Stimulated activated naive B cell treated with anti-CD40 and anti-IgM and Interleukin-4, amounts not matched to agents 10 μg/mL and 1 μg/mL and 100 μg/mL, for 72 hours (primary cell): ENCODE measurements at regions not wholly inside any gene's neighbourhood (a gene's known extent, or its start where the extent isn't known, plus 50 kb on each side); places are given as distances from the start of the nearest gene placed in this dataset.
A peak's percentile ranks its signal among the peaks of the same experiment; 100 is the strongest.

Experiments
- ATAC-seq, 2 donors: fragments of 150-1000 bp; cut with Tn5 transposase; replicated peaks; 2 replicates each; pipeline ENCODE4 v1.10.0; 2021; ENCODE audit warnings: moderate library complexity in 1 of 2
- DNase-seq: peaks from one replicate; pipeline ENCODE4 v3.0.0; 2021
- H3K27ac Mint-ChIP-seq: one replicate; pipeline ENCODE4 v1.8.0; 2022; ENCODE audit warnings: mild to moderate bottlenecking, mixed read lengths
- H3K27me3 Mint-ChIP-seq, 2 donors: one replicate each; pipeline ENCODE4 v1.8.0; 2022; ENCODE audit warnings: mixed read lengths in 2 of 2
- H3K36me3 Mint-ChIP-seq, 2 donors: one replicate each; pipeline ENCODE4 v1.8.0; 2022; ENCODE audit warnings: mixed read lengths in 2 of 2, mild to moderate bottlenecking in 1 of 2
- H3K4me1 Mint-ChIP-seq, 2 donors: one replicate each; pipeline ENCODE4 v1.8.0; 2022; ENCODE audit warnings: mixed read lengths in 2 of 2, mild to moderate bottlenecking in 1 of 2
- H3K4me3 Mint-ChIP-seq, 2 donors: one replicate each; pipeline ENCODE4 v1.8.0; 2022; ENCODE audit warnings: mild to moderate bottlenecking in 2 of 2, mixed read lengths in 2 of 2, moderate library complexity in 1 of 2
- H3K9me3 Mint-ChIP-seq, 2 donors: one replicate each; pipeline ENCODE4 v1.8.0; 2022; ENCODE audit warnings: mixed read lengths in 2 of 2, mild to moderate bottlenecking in 1 of 2

DNA sequence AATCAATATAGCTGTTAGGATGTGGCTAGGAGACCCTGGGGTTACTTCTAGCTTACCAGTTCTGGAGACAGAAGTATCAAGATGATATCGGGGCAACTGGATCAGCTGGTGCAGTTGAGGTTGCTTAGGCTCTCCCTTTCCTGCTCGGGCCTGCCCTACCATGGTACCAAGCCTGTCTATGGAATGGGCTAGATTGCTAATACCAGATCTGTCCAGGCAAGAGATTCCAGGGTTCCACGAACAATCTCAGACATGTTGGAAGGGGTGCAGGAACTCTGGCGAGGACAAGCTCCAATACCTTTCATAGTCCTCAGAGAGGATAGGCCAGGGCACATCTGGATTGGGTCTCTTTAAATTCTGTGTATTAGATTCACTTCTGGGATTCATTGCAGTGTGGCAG is 53.8 kb downstream of the ADM start:
- no peak for DNase-seq
- peaks cover 0 to 6% of the 10 kb centered on the region in 2 donors for H3K4me1 Mint-ChIP-seq
- no peak for ATAC-seq
- H3K36me3 Mint-ChIP-seq, result peaks cover 0 to 4% of the 10 kb centered on the region in 2 donors
- no peak overlapping the region for H3K4me3 Mint-ChIP-seq
- H3K27me3 Mint-ChIP-seq, result peaks cover 18 to 19% of the 10 kb centered on the region in 2 donors
- peaks cover 2 to 3% of the 10 kb centered on the region in 2 donors for H3K9me3 Mint-ChIP-seq
- no peak overlapping the region for H3K27ac Mint-ChIP-seq

DNA sequence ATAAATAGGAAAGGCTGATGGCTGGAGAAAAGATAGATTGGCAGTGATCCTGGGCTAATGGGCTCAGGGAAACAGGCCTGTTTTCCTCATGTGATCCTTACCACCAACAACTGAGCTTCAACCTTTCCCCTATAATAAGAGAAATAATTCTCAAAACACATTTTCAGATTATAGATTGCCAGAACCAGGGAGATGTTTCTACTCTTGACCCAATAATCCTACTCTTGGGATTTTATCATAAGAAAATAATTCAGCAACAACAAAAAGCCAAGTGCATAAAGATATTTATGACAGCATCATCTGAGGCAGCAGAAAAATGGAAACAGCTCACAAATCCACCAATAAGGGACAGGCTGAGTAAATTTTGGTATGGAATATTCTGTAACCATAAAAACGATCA is 54.3 kb downstream of the ADM start:
- H3K4me1 Mint-ChIP-seq, result peaks cover 0 to 6% of the 10 kb centered on the region in 2 donors
- H3K36me3 Mint-ChIP-seq, result peaks cover 0 to 4% of the 10 kb centered on the region in 2 donors
- no peak overlapping the region for H3K27ac Mint-ChIP-seq
- H3K27me3 Mint-ChIP-seq, result peaks cover 17 to 18% of the 10 kb centered on the region in 2 donors
- no peak for ATAC-seq
- peaks cover 2 to 3% of the 10 kb centered on the region in 2 donors for H3K9me3 Mint-ChIP-seq
- H3K4me3 Mint-ChIP-seq, result no peak overlapping the region
- no peak for DNase-seq

DNA sequence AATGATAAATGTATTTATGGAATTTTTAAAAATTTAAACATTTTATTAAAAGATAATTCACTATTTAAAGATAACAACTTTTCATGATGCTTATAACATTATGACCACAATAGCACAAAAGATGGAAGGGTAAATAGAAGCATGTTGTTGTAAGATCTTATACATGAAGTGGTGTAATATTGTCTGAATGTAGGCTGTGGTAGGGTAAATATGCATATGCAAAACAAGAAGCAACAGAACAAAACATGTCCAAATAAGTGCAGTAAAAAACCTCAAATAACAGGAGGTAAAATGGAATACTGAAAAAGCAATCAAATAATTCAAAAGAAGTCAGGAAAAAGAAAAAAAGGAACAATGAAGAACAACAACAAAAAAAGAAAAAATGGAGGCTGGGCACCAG is 56.0 kb downstream of the ADM start:
- ATAC-seq (no peak), DNase-seq (no peak)
- Mint-ChIP-seq H3K4me1 (peaks cover 0 to 6% of the 10 kb centered on the region in 2 donors), H3K4me3 (no peak overlapping the region), H3K27ac (no peak overlapping the region), H3K9me3 (peaks cover 2 to 3% of the 10 kb centered on the region in 2 donors), H3K27me3 (peaks cover 11 to 18% of the 10 kb centered on the region in 2 donors), H3K36me3 (peaks cover 0 to 4% of the 10 kb centered on the region in 2 donors)

DNA sequence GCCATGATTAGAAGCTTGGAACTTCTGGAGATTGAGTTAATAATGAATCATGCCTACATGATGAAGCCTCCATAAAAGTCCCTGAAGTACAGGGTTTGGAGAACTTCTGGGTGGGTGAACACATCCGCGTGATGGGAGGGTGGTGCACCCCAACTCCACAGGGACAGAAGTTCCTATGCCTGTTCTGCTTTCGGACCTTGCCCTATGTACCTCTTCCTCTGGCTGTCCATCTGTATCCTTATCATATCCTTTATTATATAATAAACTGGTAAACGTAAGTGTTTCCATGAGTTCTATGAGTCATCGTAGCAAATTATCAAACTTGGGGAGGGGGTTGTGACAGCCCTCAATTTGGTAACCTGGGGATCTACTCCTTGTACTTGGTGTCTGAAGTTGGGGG is 60.2 kb downstream of the ADM start:
- Mint-ChIP-seq H3K36me3 (peaks cover 0 to 9% of the 10 kb centered on the region in 2 donors), H3K4me1 (peaks cover 5 to 16% of the 10 kb centered on the region in 2 donors), H3K27ac (no peak overlapping the region), H3K27me3 (peaks cover 3 to 11% of the 10 kb centered on the region in 2 donors), H3K4me3 (no peak overlapping the region), H3K9me3 (peaks cover 7 to 9% of the 10 kb centered on the region in 2 donors)
- DNase-seq (no peak), ATAC-seq (no peak)

DNA sequence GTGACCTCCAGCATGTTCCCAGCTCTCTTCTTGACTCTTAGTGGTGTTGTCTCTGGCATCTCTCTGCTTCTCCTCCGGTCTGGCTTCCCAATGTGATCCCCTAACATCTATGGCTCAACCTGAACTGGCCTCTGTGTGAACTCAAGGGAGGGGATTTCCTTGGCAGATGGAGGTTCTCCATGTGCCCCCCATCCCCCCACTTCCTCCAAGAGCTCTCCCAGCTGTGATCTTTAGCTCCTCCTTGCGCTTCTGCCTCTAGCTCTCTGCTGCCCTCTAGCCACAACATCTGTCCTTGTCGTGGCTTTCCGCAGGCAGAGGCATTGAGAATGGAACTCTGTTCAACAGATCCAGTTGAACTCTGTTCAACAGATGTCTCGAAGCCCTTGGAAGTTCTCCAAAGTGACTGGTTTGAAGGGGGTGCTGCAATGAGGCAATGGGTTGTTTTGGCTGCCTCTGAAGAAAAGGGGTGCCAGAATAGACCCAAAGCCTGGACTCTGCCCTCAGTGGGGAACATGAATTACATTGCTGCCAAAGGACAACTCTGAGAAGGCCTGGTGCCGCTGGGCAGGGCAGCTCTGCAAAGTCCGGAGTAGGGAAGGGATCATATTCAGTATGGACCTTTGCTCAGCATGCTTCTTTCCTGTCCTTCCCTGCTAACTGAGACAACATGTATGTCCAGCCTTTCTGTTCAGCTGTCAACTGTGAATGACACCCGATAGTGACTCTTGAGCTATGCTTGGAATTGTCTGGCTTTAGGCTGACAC is 61.9 kb downstream of the ADM start:
- Mint-ChIP-seq H3K4me1 (peaks cover 5 to 19% of the 10 kb centered on the region in 2 donors), H3K4me3 (peak overlapping the region; percentile 66 to 71), H3K9me3 (peaks cover 5 to 6% of the 10 kb centered on the region in 2 donors), H3K27me3 (peaks cover 10 to 13% of the 10 kb centered on the region in 2 donors), H3K36me3 (peaks cover 0 to 5% of the 10 kb centered on the region in 2 donors), H3K27ac (peak overlapping the region; percentile 20)
- ATAC-seq (peak; percentile 91 to 92), DNase-seq (peak; percentile 64)

DNA sequence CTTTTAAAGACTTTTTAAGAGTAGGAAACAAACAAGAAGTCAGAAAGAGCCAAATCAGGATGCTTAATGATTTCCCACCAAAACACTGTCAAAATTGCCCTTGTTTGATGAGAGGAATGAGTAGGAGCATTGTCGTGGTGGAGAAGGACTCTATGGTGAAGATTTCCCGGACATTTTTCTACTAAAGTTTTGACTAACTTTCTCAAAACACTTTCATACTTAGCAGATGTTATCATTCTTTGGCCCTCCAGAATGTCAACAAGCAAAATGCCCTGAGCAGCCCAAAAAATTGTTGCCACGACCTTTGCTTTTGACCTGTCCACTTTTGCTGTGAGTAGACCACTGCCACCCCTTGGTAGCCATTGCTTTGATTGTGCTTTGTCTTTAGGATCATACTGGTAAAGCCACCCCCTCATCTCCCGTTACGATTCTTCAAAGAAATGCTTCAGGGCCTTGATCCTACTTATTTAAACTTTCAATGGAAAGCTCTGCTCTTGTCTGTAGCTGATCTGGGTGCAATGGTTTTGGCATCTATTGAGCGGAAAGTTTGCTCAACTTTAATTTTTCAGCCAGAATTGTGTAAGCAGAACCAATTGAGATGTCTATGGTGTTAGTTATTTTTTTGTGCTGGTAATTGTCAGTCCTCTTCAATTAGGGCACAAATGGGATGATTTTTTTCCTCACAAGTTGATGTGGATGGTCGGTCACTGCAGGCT is 67.2 kb downstream of the ADM start:
- peaks cover 0 to 6% of the 10 kb centered on the region in 2 donors for H3K4me1 Mint-ChIP-seq
- no peak for DNase-seq
- peaks cover 0 to 5% of the 10 kb centered on the region in 2 donors for H3K36me3 Mint-ChIP-seq
- no peak for ATAC-seq
- peaks cover 20 to 22% of the 10 kb centered on the region in 2 donors for H3K27me3 Mint-ChIP-seq
- peaks cover 5 to 6% of the 10 kb centered on the region in 2 donors for H3K9me3 Mint-ChIP-seq
- no peak overlapping the region for H3K27ac Mint-ChIP-seq
- H3K4me3 Mint-ChIP-seq, result no peak overlapping the region

DNA sequence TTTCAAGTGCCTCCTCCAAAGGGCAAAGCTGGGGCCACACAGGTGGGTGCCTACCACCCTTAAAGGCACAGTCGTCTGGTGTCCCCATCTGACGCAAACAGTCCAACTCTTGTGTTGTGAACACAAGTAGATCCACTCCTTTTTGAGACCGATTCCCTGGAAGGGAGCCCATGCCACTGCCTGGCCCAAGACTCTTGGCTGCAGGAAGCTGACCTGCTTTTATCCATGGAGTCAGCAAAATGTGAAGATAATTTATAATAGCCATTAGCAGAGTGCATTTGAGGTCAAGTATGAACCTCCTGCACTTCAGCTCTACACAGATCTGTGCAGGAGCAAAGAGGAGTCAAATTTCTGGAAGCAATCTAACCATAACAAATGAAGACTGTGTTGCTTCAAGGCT is 68.5 kb downstream of the ADM start:
- Mint-ChIP-seq H3K9me3 (no peaks in the 10 kb centered on the region), H3K4me1 (peaks cover 0 to 6% of the 10 kb centered on the region in 2 donors), H3K36me3 (no peaks in the 10 kb centered on the region), H3K27ac (no peak overlapping the region), H3K4me3 (no peak overlapping the region), H3K27me3 (peaks cover 15 to 22% of the 10 kb centered on the region in 2 donors)
- DNase-seq (no peak), ATAC-seq (no peak)

DNA sequence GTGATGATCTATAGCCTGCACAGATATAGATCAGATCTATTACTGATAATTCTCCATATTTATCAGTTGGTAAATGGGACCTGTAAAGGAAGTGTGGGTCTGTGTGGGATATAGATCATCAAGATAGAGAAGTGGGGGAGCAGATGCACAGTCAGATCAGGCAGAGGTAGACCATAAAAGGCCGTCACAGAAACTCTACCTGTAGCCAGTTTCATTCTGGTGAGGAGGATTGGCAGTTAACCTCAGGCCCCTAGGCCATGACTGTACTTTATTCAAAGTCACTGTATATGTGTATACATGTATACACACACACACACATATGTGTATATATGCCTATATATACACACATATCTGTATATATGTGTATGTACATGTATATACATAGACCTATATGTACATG is 69.1 kb downstream of the ADM start:
- ATAC-seq (peak in 1 of 2 donors; percentile 36), DNase-seq (no peak)
- Mint-ChIP-seq H3K9me3 (no peaks in the 10 kb centered on the region), H3K4me3 (no peak overlapping the region), H3K27me3 (peaks cover 15 to 22% of the 10 kb centered on the region in 2 donors), H3K27ac (no peak overlapping the region), H3K36me3 (no peaks in the 10 kb centered on the region), H3K4me1 (peaks cover 0 to 6% of the 10 kb centered on the region in 2 donors)

DNA sequence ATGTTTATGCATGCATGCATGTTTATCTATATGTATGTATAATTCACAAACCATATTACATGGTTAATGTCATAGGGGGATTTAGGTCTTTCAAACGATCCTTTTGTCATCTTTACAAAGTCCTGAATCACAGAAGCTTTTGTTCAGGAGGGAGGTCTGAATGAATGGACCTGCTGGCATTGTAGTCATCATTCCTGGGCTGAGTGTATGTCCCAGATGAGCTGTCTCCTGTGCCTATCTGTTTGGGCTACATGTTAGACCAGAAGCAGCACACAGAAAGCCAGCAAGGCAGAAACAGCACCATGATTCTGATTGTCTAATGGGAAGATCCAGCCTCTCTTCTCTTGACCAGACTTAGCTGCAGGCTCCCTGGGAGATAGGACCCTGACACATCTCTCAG is 69.5 kb downstream of the ADM start:
- H3K27me3 Mint-ChIP-seq, result peaks cover 15 to 24% of the 10 kb centered on the region in 2 donors

DNA sequence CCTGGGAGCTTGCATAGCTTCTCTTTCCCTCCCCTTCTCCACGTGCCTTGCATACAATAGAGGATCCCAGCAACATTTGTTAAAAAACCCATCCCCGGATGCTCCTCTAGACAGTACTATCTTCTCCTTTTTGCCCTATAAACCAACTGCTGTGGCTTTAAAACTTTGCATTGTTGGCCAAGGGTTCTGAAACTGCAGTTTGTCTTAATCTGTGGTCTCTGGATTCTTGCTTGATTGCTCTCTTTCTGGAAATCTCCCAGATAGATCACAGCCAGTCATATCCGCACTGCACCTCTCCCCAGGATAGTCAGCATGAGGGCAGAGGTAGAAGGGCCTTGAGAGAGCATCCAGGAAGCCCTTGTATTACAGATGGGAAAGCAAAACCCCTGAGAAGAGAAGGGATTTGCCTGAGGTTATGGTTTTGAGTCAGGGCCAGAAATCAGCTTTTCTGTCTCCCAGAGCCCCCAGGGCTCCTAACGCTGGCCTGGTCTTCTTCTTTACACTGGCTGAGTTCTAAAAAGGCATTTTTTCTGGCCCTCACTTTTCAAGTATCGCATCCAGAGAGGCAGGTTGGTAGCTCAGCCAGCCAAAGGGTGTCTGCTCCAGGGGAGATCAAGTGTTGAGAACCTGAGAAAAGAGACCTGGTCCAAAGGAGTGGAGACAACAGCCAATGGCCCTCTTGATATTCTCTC is 70.6 kb downstream of the ADM start:
- no peak overlapping the region for H3K27ac Mint-ChIP-seq
- DNase-seq, result no peak
- H3K4me1 Mint-ChIP-seq, result no peaks in the 10 kb centered on the region
- no peaks in the 10 kb centered on the region for H3K9me3 Mint-ChIP-seq
- no peak for ATAC-seq
- H3K27me3 Mint-ChIP-seq, result peaks cover 14 to 28% of the 10 kb centered on the region in 2 donors
- H3K4me3 Mint-ChIP-seq, result no peak overlapping the region
- H3K36me3 Mint-ChIP-seq, result no peaks in the 10 kb centered on the region

More for the DNA sequence above, 69.5 kb downstream of the ADM start:
- Mint-ChIP-seq H3K9me3 (no peaks in the 10 kb centered on the region), H3K36me3 (no peaks in the 10 kb centered on the region), H3K27ac (no peak overlapping the region), H3K4me3 (no peak overlapping the region), H3K4me1 (peaks cover 0 to 6% of the 10 kb centered on the region in 2 donors)
- ATAC-seq (no peak), DNase-seq (no peak)

DNA sequence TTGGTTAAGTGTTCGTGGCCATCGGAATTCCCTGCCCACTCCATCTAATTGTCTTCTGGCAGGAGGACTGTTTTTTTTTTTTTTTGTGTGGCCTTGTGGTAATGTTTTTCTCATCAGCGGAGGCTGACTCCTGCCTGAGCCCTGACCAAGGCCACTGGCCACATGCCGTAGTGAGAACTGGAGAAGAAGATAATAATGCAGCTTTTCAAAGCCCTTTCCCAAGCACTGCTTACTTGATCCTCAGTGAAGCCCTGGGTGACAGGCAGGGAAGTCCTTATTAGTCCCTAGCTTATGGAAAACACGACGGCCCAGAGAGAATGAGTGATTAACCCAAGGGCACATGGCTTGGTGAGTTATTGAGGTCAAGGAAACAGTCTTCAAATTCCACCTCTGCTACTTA is 71.2 kb downstream of the ADM start:
- no peak overlapping the region for H3K4me3 Mint-ChIP-seq

DNA sequence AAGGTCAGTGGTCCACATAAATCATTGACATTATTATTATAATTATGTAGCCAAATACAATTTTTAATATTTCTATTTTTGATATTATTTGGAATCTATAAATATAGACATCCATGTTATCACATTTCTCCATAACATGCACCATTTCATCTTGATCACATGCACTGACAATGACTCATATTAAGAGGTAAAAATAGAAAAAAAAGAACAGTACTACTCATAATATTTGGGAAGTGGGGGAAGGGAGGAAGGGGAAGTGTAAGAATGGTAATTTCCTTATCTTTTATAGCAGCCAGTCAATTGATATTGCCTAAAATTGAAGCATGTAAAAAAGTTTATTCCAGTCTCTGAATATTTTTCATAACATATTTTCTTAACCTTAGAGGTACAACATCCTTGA is 72.3 kb downstream of the ADM start:
- H3K27ac Mint-ChIP-seq, result no peak overlapping the region

More for the DNA sequence above, 71.2 kb downstream of the ADM start:
- H3K27ac Mint-ChIP-seq, result no peak overlapping the region
- no peaks in the 10 kb centered on the region for H3K36me3 Mint-ChIP-seq
- H3K4me1 Mint-ChIP-seq, result no peaks in the 10 kb centered on the region
- no peaks in the 10 kb centered on the region for H3K9me3 Mint-ChIP-seq
- DNase-seq (no peak), ATAC-seq (no peak)
- H3K27me3 Mint-ChIP-seq, result peaks cover 17 to 26% of the 10 kb centered on the region in 2 donors

DNA sequence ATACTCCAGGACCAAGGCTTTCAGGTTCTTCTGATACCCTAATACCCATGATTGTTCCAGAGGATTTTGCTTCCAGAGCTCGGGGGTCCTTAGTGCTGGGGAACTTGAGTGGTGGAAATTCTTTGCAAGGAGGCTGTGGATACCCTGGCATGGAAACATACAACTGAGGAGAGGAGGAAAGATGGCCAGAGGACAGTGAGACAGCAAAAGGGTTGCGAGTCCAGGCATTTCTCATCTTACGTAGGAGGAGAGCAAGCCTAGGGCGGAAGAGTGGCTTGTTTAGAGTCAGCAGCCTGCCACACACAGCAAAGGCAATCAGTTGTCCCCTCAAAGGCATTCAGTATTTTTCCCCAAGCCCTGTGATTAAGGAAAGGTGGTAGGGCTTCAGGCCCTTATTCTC is 73.5 kb downstream of the ADM start:
- Mint-ChIP-seq H3K27ac (no peak overlapping the region), H3K4me1 (no peaks in the 10 kb centered on the region), H3K36me3 (no peaks in the 10 kb centered on the region), H3K9me3 (peaks cover 4% of the 10 kb centered on the region in 2 donors), H3K27me3 (peaks cover 16 to 35% of the 10 kb centered on the region in 2 donors), H3K4me3 (no peak overlapping the region)
- DNase-seq, result no peak
- no peak for ATAC-seq

More for the DNA sequence above, 72.3 kb downstream of the ADM start:
- no peak overlapping the region for H3K4me3 Mint-ChIP-seq
- H3K9me3 Mint-ChIP-seq, result no peaks in the 10 kb centered on the region
- peaks cover 15 to 26% of the 10 kb centered on the region in 2 donors for H3K27me3 Mint-ChIP-seq
- H3K4me1 Mint-ChIP-seq, result no peaks in the 10 kb centered on the region
- ATAC-seq (peak; percentile 39 to 58), DNase-seq (no peak)
- H3K36me3 Mint-ChIP-seq, result no peaks in the 10 kb centered on the region

DNA sequence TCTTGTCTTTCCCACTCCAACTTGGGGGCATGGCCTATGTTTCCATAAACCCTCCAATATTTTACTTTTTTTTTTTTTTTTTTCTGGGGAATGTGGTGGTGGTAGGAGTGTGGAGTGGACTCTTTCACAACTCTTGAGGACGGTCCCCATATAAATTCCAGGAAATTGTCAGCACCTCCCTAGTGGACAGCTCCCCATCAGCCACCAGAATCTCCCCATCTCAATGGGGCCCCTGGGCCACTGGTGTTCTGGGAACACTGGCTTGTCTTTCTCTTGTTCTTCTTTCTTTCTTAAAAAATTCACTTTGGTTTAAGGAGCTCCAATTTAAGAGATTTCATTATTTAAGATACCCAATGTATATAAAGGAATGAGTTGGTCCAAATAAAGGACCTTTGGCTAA is 74.1 kb downstream of the ADM start:
- H3K36me3 Mint-ChIP-seq, result no peaks in the 10 kb centered on the region
- DNase-seq (no peak), ATAC-seq (no peak)
- H3K27me3 Mint-ChIP-seq, result peaks cover 16 to 33% of the 10 kb centered on the region in 2 donors
- H3K9me3 Mint-ChIP-seq, result peaks cover 4% of the 10 kb centered on the region in 2 donors
- H3K4me1 Mint-ChIP-seq, result no peaks in the 10 kb centered on the region
- H3K27ac Mint-ChIP-seq, result no peak overlapping the region
- H3K4me3 Mint-ChIP-seq, result no peak overlapping the region
